ENCODE measurements at regions not wholly inside any gene's neighbourhood (a gene's known extent, or its start where the extent isn't known, plus 50 kb on each side); places are given as distances from the start of the nearest gene placed in this dataset.

DNA sequence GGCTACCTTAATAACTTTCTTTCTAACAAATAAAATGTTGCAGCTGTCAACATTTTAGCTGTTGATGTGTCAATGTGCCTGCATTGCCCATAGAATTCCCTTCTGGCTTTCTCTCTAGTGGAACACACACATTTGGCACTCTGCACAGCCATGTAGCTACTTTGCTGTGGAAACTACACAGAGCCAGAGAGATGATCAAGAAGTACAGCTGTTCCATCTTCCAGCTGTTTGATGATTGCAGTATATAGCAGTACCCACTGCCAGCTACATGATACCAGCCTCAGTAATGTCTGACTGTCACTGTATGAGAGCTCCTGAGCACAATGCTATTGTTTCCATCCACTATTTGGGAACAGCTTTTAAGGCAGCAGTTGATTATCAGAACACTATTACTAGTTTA is 843.0 kb downstream of the PCDH17 start:
- Mint-ChIP-seq H3K27ac (ENCODE audit: unreplicated experiment) (no peak overlapping the region), H3K9me3 (ENCODE audit: low read depth) (no peaks in the 10 kb centered on the region), H3K27me3 (ENCODE audit: low read depth) (no peaks in the 10 kb centered on the region), H3K4me1 (ENCODE audit: low read depth) (no peaks in the 10 kb centered on the region), H3K36me3 (ENCODE audit: low read depth) (no peaks in the 10 kb centered on the region), H3K4me3 (ENCODE audit: unreplicated experiment) (no peak overlapping the region)
- DNase-seq (ENCODE audit: low spot score) = no peak
- TF ChIP-seq, protein P1, sequence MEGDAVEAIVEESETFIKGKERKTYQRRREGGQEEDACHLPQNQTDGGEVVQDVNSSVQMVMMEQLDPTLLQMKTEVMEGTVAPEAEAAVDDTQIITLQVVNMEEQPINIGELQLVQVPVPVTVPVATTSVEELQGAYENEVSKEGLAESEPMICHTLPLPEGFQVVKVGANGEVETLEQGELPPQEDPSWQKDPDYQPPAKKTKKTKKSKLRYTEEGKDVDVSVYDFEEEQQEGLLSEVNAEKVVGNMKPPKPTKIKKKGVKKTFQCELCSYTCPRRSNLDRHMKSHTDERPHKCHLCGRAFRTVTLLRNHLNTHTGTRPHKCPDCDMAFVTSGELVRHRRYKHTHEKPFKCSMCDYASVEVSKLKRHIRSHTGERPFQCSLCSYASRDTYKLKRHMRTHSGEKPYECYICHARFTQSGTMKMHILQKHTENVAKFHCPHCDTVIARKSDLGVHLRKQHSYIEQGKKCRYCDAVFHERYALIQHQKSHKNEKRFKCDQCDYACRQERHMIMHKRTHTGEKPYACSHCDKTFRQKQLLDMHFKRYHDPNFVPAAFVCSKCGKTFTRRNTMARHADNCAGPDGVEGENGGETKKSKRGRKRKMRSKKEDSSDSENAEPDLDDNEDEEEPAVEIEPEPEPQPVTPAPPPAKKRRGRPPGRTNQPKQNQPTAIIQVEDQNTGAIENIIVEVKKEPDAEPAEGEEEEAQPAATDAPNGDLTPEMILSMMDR (IDR thresholded peaks at IDR 0.05) = no peak

DNA sequence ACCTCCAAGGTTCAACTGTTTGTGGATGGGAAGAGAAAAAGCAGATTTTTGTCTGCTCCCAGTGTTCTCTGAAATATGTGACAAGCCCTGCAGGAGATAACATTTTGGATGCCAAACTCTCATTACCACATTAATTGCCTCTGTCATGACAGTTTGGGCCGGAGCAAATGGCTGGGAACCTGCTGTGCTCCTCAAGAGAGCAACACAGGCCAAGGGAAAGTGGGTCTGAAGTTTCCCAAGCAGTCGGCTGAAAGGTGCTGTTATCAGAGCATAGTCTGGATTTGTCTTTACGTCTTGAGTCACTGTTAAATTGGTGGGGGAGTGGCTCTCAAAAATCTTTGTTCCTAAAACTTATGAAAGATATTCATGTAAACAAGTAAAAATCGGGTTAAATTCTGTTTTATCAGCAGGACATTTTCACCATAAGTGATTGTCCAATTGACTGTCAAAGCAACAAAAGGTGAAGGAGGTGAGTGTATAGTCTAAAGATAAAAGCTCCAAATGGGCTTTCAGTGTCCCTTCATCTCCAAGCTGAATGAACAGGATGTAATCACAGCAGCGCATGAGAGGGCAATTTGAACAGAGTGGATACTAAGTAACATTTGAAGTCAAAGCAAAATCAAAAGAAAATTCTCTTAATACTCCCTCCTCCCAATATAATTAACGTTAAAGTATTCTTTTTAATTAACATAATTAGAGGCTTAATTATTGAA is 844.8 kb downstream of the PCDH17 start:
- no peaks in the 10 kb centered on the region for H3K27me3 Mint-ChIP-seq (ENCODE audit: low read depth)
- H3K36me3 Mint-ChIP-seq (ENCODE audit: low read depth) = no peaks in the 10 kb centered on the region
- TF ChIP-seq, protein P1 (IDR thresholded peaks at IDR 0.05) = no peak
- no peak for DNase-seq (ENCODE audit: low spot score)
- H3K4me3 Mint-ChIP-seq (ENCODE audit: unreplicated experiment) = no peak overlapping the region
- H3K9me3 Mint-ChIP-seq (ENCODE audit: low read depth) = no peaks in the 10 kb centered on the region
- H3K4me1 Mint-ChIP-seq (ENCODE audit: low read depth) = no peaks in the 10 kb centered on the region
- no peak overlapping the region for H3K27ac Mint-ChIP-seq (ENCODE audit: unreplicated experiment)

DNA sequence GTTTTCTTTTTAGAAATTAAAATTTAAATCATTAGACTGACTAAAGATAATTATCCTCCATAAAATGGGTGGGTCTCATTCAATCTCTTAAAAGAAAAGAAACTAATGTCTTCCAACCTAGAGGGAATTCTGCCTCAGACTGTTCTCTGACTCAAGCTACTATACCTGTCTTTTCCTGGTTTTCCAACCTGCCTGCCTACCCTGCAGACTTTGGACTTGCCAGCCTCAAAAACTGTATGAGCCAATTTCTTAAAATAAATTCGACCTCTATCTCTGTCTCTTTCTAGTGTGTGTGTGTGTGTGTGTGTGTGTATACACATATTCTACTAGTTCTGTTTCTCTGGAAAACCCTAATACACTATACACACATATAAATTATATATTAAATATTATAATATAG is 847.3 kb downstream of the PCDH17 start:
- TF ChIP-seq, protein P1 (IDR thresholded peaks at IDR 0.05) = no peak
- H3K4me1 Mint-ChIP-seq (ENCODE audit: low read depth) = no peaks in the 10 kb centered on the region
- DNase-seq (ENCODE audit: low spot score) = no peak
- no peaks in the 10 kb centered on the region for H3K27me3 Mint-ChIP-seq (ENCODE audit: low read depth)
- H3K36me3 Mint-ChIP-seq (ENCODE audit: low read depth) = no peaks in the 10 kb centered on the region
- H3K27ac Mint-ChIP-seq (ENCODE audit: unreplicated experiment) = no peak overlapping the region
- H3K4me3 Mint-ChIP-seq (ENCODE audit: unreplicated experiment) = no peak overlapping the region
- no peaks in the 10 kb centered on the region for H3K9me3 Mint-ChIP-seq (ENCODE audit: low read depth)

DNA sequence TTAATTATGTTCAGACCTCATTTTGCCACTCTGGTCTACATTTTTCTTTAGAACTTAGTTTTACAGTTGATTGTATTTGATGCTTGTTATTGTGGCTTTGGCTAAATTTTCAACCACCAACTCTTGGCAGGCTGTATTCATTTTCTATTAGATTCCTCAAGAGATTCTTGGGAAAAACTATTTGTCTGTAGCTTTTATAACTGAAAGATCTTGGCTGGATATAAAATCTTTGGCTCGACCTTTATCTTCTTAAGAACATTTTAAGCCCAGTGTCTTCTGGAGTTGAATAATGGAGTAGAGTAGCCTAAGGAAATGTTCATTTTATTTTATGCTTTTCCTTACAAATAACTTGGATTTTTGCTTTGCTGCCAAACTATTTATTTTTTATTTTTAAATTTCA is 848.5 kb downstream of the PCDH17 start:
- H3K36me3 Mint-ChIP-seq (ENCODE audit: low read depth) = no peaks in the 10 kb centered on the region
- no peak for DNase-seq (ENCODE audit: low spot score)
- no peaks in the 10 kb centered on the region for H3K9me3 Mint-ChIP-seq (ENCODE audit: low read depth)

DNA sequence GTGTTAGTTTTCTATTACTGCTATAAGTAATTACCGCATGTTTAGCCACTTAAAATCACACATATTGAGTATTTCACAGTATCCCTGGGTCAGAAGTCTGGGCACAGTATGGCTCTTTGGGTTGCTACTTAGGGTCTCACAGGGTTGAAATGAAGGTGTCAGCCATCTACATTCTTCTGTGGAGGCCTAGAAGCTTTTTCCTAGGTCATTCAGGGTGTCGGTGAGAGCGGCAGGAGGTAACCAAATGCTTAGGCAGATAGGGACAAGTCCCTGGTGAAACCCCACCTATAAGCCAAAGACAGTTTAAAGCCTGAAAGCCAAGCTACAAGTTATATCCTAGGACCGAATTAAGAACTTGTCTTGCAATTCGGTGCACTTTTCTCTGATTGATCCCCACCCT is 856.7 kb downstream of the PCDH17 start:
- no peak overlapping the region for H3K27ac Mint-ChIP-seq (ENCODE audit: unreplicated experiment)
- H3K36me3 Mint-ChIP-seq (ENCODE audit: low read depth) = no peaks in the 10 kb centered on the region
- no peaks in the 10 kb centered on the region for H3K9me3 Mint-ChIP-seq (ENCODE audit: low read depth)
- no peaks in the 10 kb centered on the region for H3K4me1 Mint-ChIP-seq (ENCODE audit: low read depth)
- no peak for DNase-seq (ENCODE audit: low spot score)
- TF ChIP-seq, protein P1 (IDR thresholded peaks at IDR 0.05) = no peak
- H3K27me3 Mint-ChIP-seq (ENCODE audit: low read depth) = no peaks in the 10 kb centered on the region
- no peak overlapping the region for H3K4me3 Mint-ChIP-seq (ENCODE audit: unreplicated experiment)

More for the DNA sequence above, 848.5 kb downstream of the PCDH17 start:
- H3K27me3 Mint-ChIP-seq (ENCODE audit: low read depth) = no peaks in the 10 kb centered on the region
- no peak overlapping the region for H3K27ac Mint-ChIP-seq (ENCODE audit: unreplicated experiment)
- H3K4me1 Mint-ChIP-seq (ENCODE audit: low read depth) = no peaks in the 10 kb centered on the region
- TF ChIP-seq, protein P1 (IDR thresholded peaks at IDR 0.05) = no peak
- no peak overlapping the region for H3K4me3 Mint-ChIP-seq (ENCODE audit: unreplicated experiment)
